ENCODE measurements at regions not wholly inside any gene's neighbourhood (a gene's known extent, or its start where the extent isn't known, plus 50 kb on each side); places are given as distances from the start of the nearest gene placed in this dataset.

DNA sequence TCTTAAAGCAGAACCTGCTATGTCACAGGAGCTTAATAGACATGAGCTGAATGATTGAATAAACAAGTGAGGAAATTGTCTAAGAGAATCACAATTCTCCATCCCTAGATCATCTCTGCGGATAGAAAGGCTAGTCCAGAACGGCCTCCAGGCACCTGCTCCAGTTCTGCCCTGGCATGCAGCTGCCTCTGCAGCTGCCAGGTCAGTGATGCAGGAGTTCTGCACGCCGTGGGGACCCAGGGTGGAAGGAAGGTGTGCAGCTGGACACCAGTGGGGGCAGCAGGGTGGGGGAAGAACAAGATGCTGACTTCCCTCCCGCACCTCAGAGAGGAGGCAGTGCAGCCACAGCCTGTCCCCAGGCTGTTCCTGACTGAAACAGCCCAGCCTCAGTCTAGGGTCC is 192.1 kb upstream of the NCAM1 start:
- TF ChIP-seq POLR2A (IDR thresholded peaks at IDR 0.05; ENCODE audit: low read depth, low read length) (no peak), POLR2AphosphoS5 (IDR thresholded peaks at IDR 0.05; ENCODE audit: low read depth, low read length) (no peak), PAX5 (IDR thresholded peaks at IDR 0.05; ENCODE audit: insufficient read depth, low read length, severe bottlenecking) (no peak)

Data from GM12891 (cell line).